ENCODE measurements at regions not wholly inside any gene's neighbourhood (a gene's known extent, or its start where the extent isn't known, plus 50 kb on each side); places are given as distances from the start of the nearest gene placed in this dataset.

DNA sequence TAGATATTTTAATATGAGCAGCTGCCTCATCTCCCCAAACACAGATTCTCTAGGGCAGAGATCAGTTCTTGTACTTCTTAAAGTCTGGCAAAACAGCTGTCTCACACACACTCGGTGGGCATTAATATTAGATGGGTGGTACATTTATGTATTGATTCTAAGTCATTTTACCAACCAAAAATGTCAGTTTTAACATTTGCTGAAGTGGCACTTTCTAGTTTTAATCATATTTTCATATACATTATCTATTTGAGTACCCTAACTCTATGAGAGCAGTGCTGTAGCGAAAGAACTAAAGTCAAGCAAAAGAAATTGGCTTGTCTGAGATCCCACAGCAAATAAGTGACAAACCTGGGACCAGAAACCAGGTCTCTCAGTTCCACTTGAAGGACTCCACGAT, 134.5 kb upstream of the SPRY1 start:
- no peak for DNase-seq (ENCODE audit: extremely low read depth, insufficient read length)
- Histone ChIP-seq H3K36me3 (ENCODE audit: control insufficient read depth, insufficient read depth, low read length) (no peaks in the 10 kb centered on the region), H3K4me3 (replicated peaks; ENCODE audit: low read depth, low read length) (no peak overlapping the region), H3K27me3 (replicated peaks; ENCODE audit: control insufficient read depth, insufficient read depth, low read length) (no peaks in the 10 kb centered on the region)
- TF ChIP-seq, protein P1, sequence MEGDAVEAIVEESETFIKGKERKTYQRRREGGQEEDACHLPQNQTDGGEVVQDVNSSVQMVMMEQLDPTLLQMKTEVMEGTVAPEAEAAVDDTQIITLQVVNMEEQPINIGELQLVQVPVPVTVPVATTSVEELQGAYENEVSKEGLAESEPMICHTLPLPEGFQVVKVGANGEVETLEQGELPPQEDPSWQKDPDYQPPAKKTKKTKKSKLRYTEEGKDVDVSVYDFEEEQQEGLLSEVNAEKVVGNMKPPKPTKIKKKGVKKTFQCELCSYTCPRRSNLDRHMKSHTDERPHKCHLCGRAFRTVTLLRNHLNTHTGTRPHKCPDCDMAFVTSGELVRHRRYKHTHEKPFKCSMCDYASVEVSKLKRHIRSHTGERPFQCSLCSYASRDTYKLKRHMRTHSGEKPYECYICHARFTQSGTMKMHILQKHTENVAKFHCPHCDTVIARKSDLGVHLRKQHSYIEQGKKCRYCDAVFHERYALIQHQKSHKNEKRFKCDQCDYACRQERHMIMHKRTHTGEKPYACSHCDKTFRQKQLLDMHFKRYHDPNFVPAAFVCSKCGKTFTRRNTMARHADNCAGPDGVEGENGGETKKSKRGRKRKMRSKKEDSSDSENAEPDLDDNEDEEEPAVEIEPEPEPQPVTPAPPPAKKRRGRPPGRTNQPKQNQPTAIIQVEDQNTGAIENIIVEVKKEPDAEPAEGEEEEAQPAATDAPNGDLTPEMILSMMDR (IDR thresholded peaks at IDR 0.05; ENCODE audit: insufficient read depth, low read length, poor library complexity, severe bottlenecking): no peak

DNA sequence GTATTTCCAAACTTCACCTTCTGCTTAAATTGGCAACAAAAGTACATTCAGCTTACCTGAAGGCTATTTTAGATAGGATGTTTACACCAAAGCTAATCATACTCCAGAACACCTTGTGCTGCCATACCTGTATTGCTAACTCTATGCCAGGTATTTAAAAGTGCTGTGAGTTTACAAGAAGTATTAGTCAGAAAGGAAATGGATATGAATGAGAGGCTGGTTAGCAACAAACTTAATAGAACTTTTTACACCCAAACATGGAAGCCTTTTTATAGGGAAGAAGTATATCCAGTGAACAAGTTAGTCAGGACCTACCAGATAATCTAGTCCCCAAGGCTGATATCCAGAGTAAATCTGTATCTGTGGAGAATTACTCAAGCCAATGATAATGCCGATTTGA, 131.2 kb upstream of the SPRY1 start:
- TF ChIP-seq, protein P1 (IDR thresholded peaks at IDR 0.05; ENCODE audit: insufficient read depth, low read length, poor library complexity, severe bottlenecking): no peak
- DNase-seq (ENCODE audit: extremely low read depth, insufficient read length): no peak

GRCh38 chr4:123266221-123266620, 130.4 kb upstream of the SPRY1 start:
- no peak for DNase-seq (ENCODE audit: extremely low read depth, insufficient read length)
- TF ChIP-seq, protein P1 (IDR thresholded peaks at IDR 0.05; ENCODE audit: insufficient read depth, low read length, poor library complexity, severe bottlenecking): no peak
- Histone ChIP-seq H3K4me3 (replicated peaks; ENCODE audit: low read depth, low read length) (no peak overlapping the region), H3K27me3 (replicated peaks; ENCODE audit: control insufficient read depth, insufficient read depth, low read length) (no peaks in the 10 kb centered on the region), H3K36me3 (ENCODE audit: control insufficient read depth, insufficient read depth, low read length) (no peaks in the 10 kb centered on the region)

More for the DNA sequence above, 131.2 kb upstream of the SPRY1 start:
- H3K36me3 ChIP-seq (ENCODE audit: control insufficient read depth, insufficient read depth, low read length): no peaks in the 10 kb centered on the region
- no peak overlapping the region for H3K4me3 ChIP-seq (replicated peaks; ENCODE audit: low read depth, low read length)
- H3K27me3 ChIP-seq (replicated peaks; ENCODE audit: control insufficient read depth, insufficient read depth, low read length): no peaks in the 10 kb centered on the region

- DNase-seq (ENCODE audit: extremely low read depth, insufficient read length): no peak
- Histone ChIP-seq H3K4me3 (replicated peaks; ENCODE audit: low read depth, low read length) (no peak overlapping the region), H3K36me3 (ENCODE audit: control insufficient read depth, insufficient read depth, low read length) (no peaks in the 10 kb centered on the region), H3K27me3 (replicated peaks; ENCODE audit: control insufficient read depth, insufficient read depth, low read length) (no peaks in the 10 kb centered on the region)
- TF ChIP-seq, protein P1 (IDR thresholded peaks at IDR 0.05; ENCODE audit: insufficient read depth, low read length, poor library complexity, severe bottlenecking): no peak
These were observed 117.8 kb upstream of the SPRY1 start for GRCh38 chr4:123278755-123279154.

- TF ChIP-seq, protein P1 (IDR thresholded peaks at IDR 0.05; ENCODE audit: insufficient read depth, low read length, poor library complexity, severe bottlenecking): no peak
These were observed 113.2 kb upstream of the SPRY1 start for GRCh38 chr4:123283371-123283895.

GRCh38 chr4:123284168-123284567, 112.4 kb upstream of the SPRY1 start:
- Histone ChIP-seq H3K4me3 (replicated peaks; ENCODE audit: low read depth, low read length) (no peak overlapping the region), H3K27me3 (replicated peaks; ENCODE audit: control insufficient read depth, insufficient read depth, low read length) (no peaks in the 10 kb centered on the region), H3K36me3 (ENCODE audit: control insufficient read depth, insufficient read depth, low read length) (no peaks in the 10 kb centered on the region)
- no peak for DNase-seq (ENCODE audit: extremely low read depth, insufficient read length)
- TF ChIP-seq, protein P1 (IDR thresholded peaks at IDR 0.05; ENCODE audit: insufficient read depth, low read length, poor library complexity, severe bottlenecking): no peak

More at GRCh38 chr4:123283371-123283895, 113.2 kb upstream of the SPRY1 start:
- H3K27me3 ChIP-seq (replicated peaks; ENCODE audit: control insufficient read depth, insufficient read depth, low read length): no peaks in the 10 kb centered on the region
- no peaks in the 10 kb centered on the region for H3K36me3 ChIP-seq (ENCODE audit: control insufficient read depth, insufficient read depth, low read length)
- H3K4me3 ChIP-seq (replicated peaks; ENCODE audit: low read depth, low read length): no peak overlapping the region
- DNase-seq (ENCODE audit: extremely low read depth, insufficient read length): no peak
